ENCODE measurements at regions not wholly inside any gene's neighbourhood (a gene's known extent, or its start where the extent isn't known, plus 50 kb on each side); places are given as distances from the start of the nearest gene placed in this dataset.

- WGBS, 5 donors, result 31 to 47% (median 36%) methylated on average over 2 of the region's 2 CpGs
- Histone ChIP-seq H3K4me1 (no peaks in the 10 kb centered on the region), H3K36me3 (no peaks in the 10 kb centered on the region), H3K27me3 (no peaks in the 10 kb centered on the region), H3K4me3 (no peak overlapping the region), H3K27ac (no peak overlapping the region), H3K9me3 (no peaks in the 10 kb centered on the region)
- DNase-seq, result no peak
- intact Hi-C loops (cut with DNase I; ENCODE audit: low total_unique reads), result no loop called here
- TF ChIP-seq CTCF (IDR thresholded peaks at IDR 0.05) (no peak), POLR2AphosphoS5 (IDR thresholded peaks at IDR 0.05) (no peak), POLR2A (IDR thresholded peaks at IDR 0.05) (no peak), EP300 (IDR thresholded peaks at IDR 0.05) (no peak)
Measured at GRCh38 chr7:113198226-113198625, 79.9 kb upstream of the SMIM30 start.

- H3K27ac ChIP-seq, result no peak overlapping the region
- no peaks in the 10 kb centered on the region for H3K27me3 ChIP-seq
- no peak for TF ChIP-seq CTCF (IDR thresholded peaks at IDR 0.05)
- TF ChIP-seq POLR2A (IDR thresholded peaks at IDR 0.05), result no peak
- TF ChIP-seq EP300 (IDR thresholded peaks at IDR 0.05), result no peak
- WGBS, 5 donors, result 35 to 56% (median 46%) methylated on average over 1 of the region's 1 CpG
- no peaks in the 10 kb centered on the region for H3K36me3 ChIP-seq
- intact Hi-C loops (cut with DNase I; ENCODE audit: low total_unique reads), result no loop called here
- DNase-seq, result no peak
- no peaks in the 10 kb centered on the region for H3K4me1 ChIP-seq
- no peaks in the 10 kb centered on the region for H3K9me3 ChIP-seq
- no peak overlapping the region for H3K4me3 ChIP-seq
Measured at GRCh38 chr7:113197274-113197673, 78.9 kb upstream of the SMIM30 start.

GRCh38 chr7:113188396-113188795 lies 70.0 kb upstream of the SMIM30 start:
- Histone ChIP-seq H3K4me3 (no peak overlapping the region), H3K4me1 (no peaks in the 10 kb centered on the region), H3K27ac (no peak overlapping the region), H3K36me3 (no peaks in the 10 kb centered on the region), H3K27me3 (no peaks in the 10 kb centered on the region), H3K9me3 (no peaks in the 10 kb centered on the region)
- DNase-seq, result no peak
- 48 to 54% (median 50%) methylated on average over 4 of the region's 4 CpGs for WGBS, 5 donors
- intact Hi-C loops (cut with DNase I; ENCODE audit: low total_unique reads), result no loop called here
- TF ChIP-seq EP300 (IDR thresholded peaks at IDR 0.05), result no peak
- no peak for TF ChIP-seq POLR2AphosphoS5 (IDR thresholded peaks at IDR 0.05)
- no peak for TF ChIP-seq CTCF (IDR thresholded peaks at IDR 0.05)
- no peak for TF ChIP-seq POLR2A (IDR thresholded peaks at IDR 0.05)

GRCh38 chr7:113179313-113179712 lies 61.0 kb upstream of the SMIM30 start:
- no peak for DNase-seq
- TF ChIP-seq CTCF (IDR thresholded peaks at IDR 0.05), result no peak
- no peak for TF ChIP-seq POLR2AphosphoS5 (IDR thresholded peaks at IDR 0.05)
- no peak for TF ChIP-seq EP300 (IDR thresholded peaks at IDR 0.05)
- TF ChIP-seq POLR2A (IDR thresholded peaks at IDR 0.05), result no peak

More at GRCh38 chr7:113179313-113179712, 61.0 kb upstream of the SMIM30 start:
- intact Hi-C loops (cut with DNase I; ENCODE audit: low total_unique reads), result no loop called here
- H3K27me3 ChIP-seq, result no peaks in the 10 kb centered on the region
- H3K4me1 ChIP-seq, result no peaks in the 10 kb centered on the region
- H3K36me3 ChIP-seq, result no peaks in the 10 kb centered on the region
- H3K9me3 ChIP-seq, result peaks cover 0 to 3% (median 0%) of the 10 kb centered on the region in 4 donors
- H3K27ac ChIP-seq, result no peak overlapping the region
- H3K4me3 ChIP-seq, result no peak overlapping the region
- WGBS, 5 donors, result 53 to 71% (median 67%) methylated on average over 2 of the region's 2 CpGs
